OCI-LY3 (cell line): ENCODE measurements at regions not wholly inside any gene's neighbourhood (a gene's known extent, or its start where the extent isn't known, plus 50 kb on each side); places are given as distances from the start of the nearest gene placed in this dataset.
A peak's percentile ranks its signal among the peaks of the same experiment; 100 is the strongest.
"Not testable (repeated sequence)": the region's sequence is repeated elsewhere in the genome, so short reads cannot be mapped to it uniquely, and the experiment has no call there.

ENCODE experiments used
- H2AFZ ChIP-seq: fragments of 200-600, 300-600 bp; shearing (Covaris generic); 2 replicates; pipeline ENCODE4 v1.6.0; 2014; ENCODE audit warnings: antibody characterized with exemption, low read depth, low read length
- H3K27ac ChIP-seq: fragments of 200-600, 300-600 bp; sonication (generic); 2 replicates; pipeline ENCODE4 v1.5.1; 2014; ENCODE audit warnings: mild to moderate bottlenecking, low read length, moderate library complexity, mixed read lengths
- H3K27me3 ChIP-seq: fragments of 200-600, 300-600 bp; sonication (generic); 2 replicates; pipeline ENCODE4 v1.6.1; 2014; ENCODE audit warnings: low read depth, low read length, mixed read lengths
- H3K36me3 ChIP-seq: fragments of 200-600, 300-600 bp; sonication (generic); replicated peaks from 2 replicates; pipeline ENCODE3; 2014; ENCODE audit warnings: low read depth, low read length, mixed read lengths
- H3K4me1 ChIP-seq: fragments of 300-600, 200-600 bp; sonication (generic); 2 replicates; pipeline ENCODE4 v1.6.1; 2014; ENCODE audit warnings: low read length, mixed read lengths
- H3K4me2 ChIP-seq: fragments of 200-600, 300-600 bp; sonication (generic); 2 replicates; pipeline ENCODE4 v1.6.1; 2014; ENCODE audit warnings: low read length, mixed read lengths
- H3K4me3 ChIP-seq: fragments of 300-600, 200-600 bp; sonication (generic); 2 replicates; pipeline ENCODE4 v1.5.1; 2014; ENCODE audit warnings: antibody characterized with exemption, mild to moderate bottlenecking, low read length, moderate library complexity
- H3K79me2 ChIP-seq: fragments of 300-600, 200-600 bp; shearing (Covaris generic); 2 replicates; pipeline ENCODE4 v1.6.1; 2014; ENCODE audit warnings: mild to moderate bottlenecking, low read length, mixed read lengths
- H3K9ac ChIP-seq: fragments of 300-600, 200-600 bp; shearing (Covaris generic); 2 replicates; pipeline ENCODE4 v1.6.0; 2014; ENCODE audit warnings: mild to moderate bottlenecking, low read length, moderate library complexity
- H3K9me3 ChIP-seq: fragments of 200-600, 300-600 bp; shearing (Covaris generic); 2 replicates; pipeline ENCODE4 v1.6.1; 2014; ENCODE audit warnings: low read length, mixed read lengths; ENCODE audit not compliant: insufficient read depth
- H4K20me1 ChIP-seq: fragments of 200-600, 300-600 bp; sonication (generic); 2 replicates; pipeline ENCODE4 v1.6.1; 2016; ENCODE audit warnings: low read length, mixed read lengths; ENCODE audit not compliant: insufficient read depth
- CTCF ChIP-seq: fragments of 200-600, 300-600 bp; sonication (generic); IDR thresholded peaks from 2 replicates; pipeline ENCODE4 v1.5.1; 2014; ENCODE audit warnings: antibody characterized with exemption, low read length, low read depth
- EZH2phosphoT487 ChIP-seq: fragments of 200-600 bp; shearing (Covaris generic); IDR thresholded peaks from 2 replicates; pipeline ENCODE4 v1.6.1; 2018; ENCODE audit warnings: antibody characterized with exemption, mixed run types, low read depth

- Histone ChIP-seq H2AFZ (no peak overlapping the region), H3K27me3 (no peaks in the 10 kb centered on the region), H3K9me3 (no peaks in the 10 kb centered on the region), H3K4me3 (no peak overlapping the region), H4K20me1 (no peaks in the 10 kb centered on the region), H3K27ac (no peak overlapping the region), H3K36me3 (no peaks in the 10 kb centered on the region), H3K9ac (no peak overlapping the region), H3K4me1 (peaks cover 8% of the 10 kb centered on the region), H3K4me2 (no peak overlapping the region), H3K79me2 (no peaks in the 10 kb centered on the region)
- TF ChIP-seq EZH2phosphoT487 (no peak), CTCF (no peak)
Measured at GRCh38 chr6:139982652-139983295, 608.3 kb upstream of the CITED2 start.

- Histone ChIP-seq H3K79me2 (no peaks in the 10 kb centered on the region), H3K4me2 (peak overlapping the region; percentile 48), H2AFZ (peak overlapping the region; percentile 87), H3K9ac (0 out of 2 replicates have a peak overlapping the region, but pooled peaks have one; percentile 10), H3K9me3 (no peaks in the 10 kb centered on the region), H3K4me3 (peak overlapping the region; percentile 29; the same call in 1 of the 2 replicates), H3K4me1 (peaks cover 8% of the 10 kb centered on the region), H4K20me1 (no peaks in the 10 kb centered on the region), H3K36me3 (no peaks in the 10 kb centered on the region), H3K27ac (no peak overlapping the region), H3K27me3 (no peaks in the 10 kb centered on the region)
- TF ChIP-seq EZH2phosphoT487 (no peak), CTCF (no peak)
Measured at GRCh38 chr6:139982195-139982594, 607.7 kb upstream of the CITED2 start.

- Histone ChIP-seq H3K9ac (0 out of 2 replicates have a peak overlapping the region, but pooled peaks have one; percentile 10), H3K79me2 (no peaks in the 10 kb centered on the region), H3K4me3 (peak overlapping the region; percentile 29; the same call in 1 of the 2 replicates), H3K27ac (no peak overlapping the region), H3K9me3 (no peaks in the 10 kb centered on the region), H2AFZ (peak overlapping the region; percentile 87), H3K4me2 (peak overlapping the region; percentile 48), H4K20me1 (no peaks in the 10 kb centered on the region), H3K36me3 (no peaks in the 10 kb centered on the region), H3K4me1 (peaks cover 8% of the 10 kb centered on the region), H3K27me3 (no peaks in the 10 kb centered on the region)
- no peak for TF ChIP-seq EZH2phosphoT487
- TF ChIP-seq CTCF: no peak
Measured at GRCh38 chr6:139981768-139982181, 607.3 kb upstream of the CITED2 start.

- H3K9ac ChIP-seq: no peak overlapping the region
- no peak overlapping the region for H3K4me3 ChIP-seq
- H4K20me1 ChIP-seq: no peaks in the 10 kb centered on the region
- TF ChIP-seq CTCF (no peak), EZH2phosphoT487 (no peak)
- 0 out of 2 replicates have a peak overlapping the region, but pooled peaks have one; percentile 87 for H2AFZ ChIP-seq
- peaks cover 8% of the 10 kb centered on the region for H3K4me1 ChIP-seq
- H3K79me2 ChIP-seq: no peaks in the 10 kb centered on the region
- H3K27me3 ChIP-seq: no peaks in the 10 kb centered on the region
- H3K4me2 ChIP-seq: no peak overlapping the region
- H3K9me3 ChIP-seq: no peaks in the 10 kb centered on the region
- H3K36me3 ChIP-seq: no peaks in the 10 kb centered on the region
- no peak overlapping the region for H3K27ac ChIP-seq
Measured at GRCh38 chr6:139981066-139981624, 606.7 kb upstream of the CITED2 start.

- H3K27ac ChIP-seq, H3K9me3 ChIP-seq, H3K4me2 ChIP-seq, H3K79me2 ChIP-seq, H4K20me1 ChIP-seq, H3K36me3 ChIP-seq, H3K9ac ChIP-seq, H2AFZ ChIP-seq, H3K4me1 ChIP-seq, H3K27me3 ChIP-seq, H3K4me3 ChIP-seq: not testable (repeated sequence)
Measured at GRCh38 chr6:139980631-139981030, 606.2 kb upstream of the CITED2 start.
